ENCODE measurements at regions not wholly inside any gene's neighbourhood (a gene's known extent, or its start where the extent isn't known, plus 50 kb on each side); places are given as distances from the start of the nearest gene placed in this dataset.
A peak's percentile ranks its signal among the peaks of the same experiment; 100 is the strongest.

DNA sequence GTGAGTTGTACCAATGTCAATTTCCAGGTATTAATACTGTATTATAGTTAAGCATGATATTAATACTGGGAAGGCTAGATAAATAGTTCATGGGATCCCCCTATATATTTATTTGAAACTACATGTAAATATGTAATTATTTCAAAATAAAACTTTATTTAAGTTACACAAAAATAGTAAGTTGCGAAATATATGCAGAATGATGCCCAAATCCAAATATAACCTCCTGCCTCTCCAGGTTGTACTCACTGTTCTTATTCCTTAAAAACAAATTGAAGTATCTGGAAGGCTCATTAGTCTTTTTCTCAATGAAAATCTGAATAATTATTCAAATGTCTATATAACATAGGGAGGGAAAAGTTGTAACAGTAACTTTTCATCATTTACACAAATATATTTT is 161.9 kb upstream of the DEFB112 start:
- DNase-seq = no peak
- intact Hi-C loops (cut with DNase I) = no loop called here

GRCh38 chr6:50213146-50213545 is 163.4 kb upstream of the DEFB112 start:
- no peak for DNase-seq
- intact Hi-C loops (cut with DNase I) = no loop called here

DNA sequence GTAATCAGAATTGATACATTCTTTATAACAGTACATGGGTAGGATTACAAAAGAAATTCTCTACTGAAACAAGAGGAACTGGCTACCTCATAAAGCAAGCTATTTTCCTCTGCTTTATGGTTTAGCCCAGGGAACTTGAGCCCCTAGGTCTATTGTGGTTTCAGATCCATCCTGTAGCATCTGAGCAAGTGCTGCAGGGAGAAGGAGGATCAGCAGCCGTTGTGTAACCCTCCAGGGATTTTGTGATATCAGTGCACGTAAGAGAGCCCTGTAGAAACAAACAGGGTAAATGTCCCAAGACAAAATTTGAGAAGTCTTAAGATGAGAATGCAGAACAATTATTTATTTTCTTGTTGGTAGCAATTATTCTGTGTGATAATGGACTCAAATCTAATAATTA is 165.2 kb upstream of the DEFB112 start:
- DNase-seq = no peak
- intact Hi-C loops (cut with DNase I) = no loop called here

- DNase-seq = no peak
- intact Hi-C loops (cut with DNase I) = no loop called here
Observed at GRCh38 chr6:50217841-50218240, 168.1 kb upstream of the DEFB112 start.

- no peak for DNase-seq
- intact Hi-C loops (cut with DNase I) = no loop called here
Observed at GRCh38 chr6:50236164-50236563, 186.4 kb upstream of the DEFB112 start.

- no peak for DNase-seq
- intact Hi-C loops (cut with DNase I) = no loop called here
Observed at GRCh38 chr6:50239853-50240252, 190.1 kb upstream of the DEFB112 start.

DNA sequence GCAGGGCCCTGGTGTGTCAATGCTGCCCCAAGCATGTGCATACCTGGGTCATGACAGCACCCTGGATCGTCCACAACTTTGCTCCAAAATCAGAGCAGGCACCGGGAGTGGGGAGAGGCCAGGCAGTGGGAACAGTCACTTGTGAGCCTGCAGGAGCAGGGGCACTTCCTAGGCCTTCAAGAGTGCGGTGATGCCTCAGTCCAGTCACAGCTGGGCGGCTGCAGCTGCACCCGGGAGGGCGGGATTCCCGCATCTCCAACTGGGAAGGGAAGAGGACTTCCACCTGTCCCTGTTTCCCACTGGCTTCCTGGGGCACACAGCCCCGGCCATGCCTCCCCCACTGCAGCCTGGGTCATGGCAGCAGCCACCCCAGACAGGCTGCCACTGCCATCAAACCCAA is 191.3 kb upstream of the DEFB112 start:
- DNase-seq = no peak
- intact Hi-C loops (cut with DNase I) = no loop called here

DNA sequence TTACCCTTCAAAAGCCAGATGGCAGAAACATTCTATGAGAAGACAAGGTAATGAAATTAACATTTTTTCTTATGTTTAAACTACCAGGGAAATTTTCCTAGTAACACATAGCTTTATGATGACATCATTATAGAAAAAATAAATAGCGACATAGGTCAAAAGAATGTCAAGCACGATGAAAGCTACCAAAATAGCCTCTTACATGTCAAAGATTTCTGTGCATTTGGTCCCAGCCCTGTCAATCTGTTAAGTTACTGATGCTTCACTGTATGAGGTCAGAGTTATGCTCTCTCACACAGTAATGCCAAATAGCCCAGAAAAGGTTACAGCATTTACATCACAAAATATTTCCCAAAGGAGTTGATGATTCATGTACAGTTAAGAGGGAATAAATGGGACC is 199.8 kb upstream of the DEFB112 start:
- no peak for DNase-seq
- intact Hi-C loops (cut with DNase I) = no loop called here

DNA sequence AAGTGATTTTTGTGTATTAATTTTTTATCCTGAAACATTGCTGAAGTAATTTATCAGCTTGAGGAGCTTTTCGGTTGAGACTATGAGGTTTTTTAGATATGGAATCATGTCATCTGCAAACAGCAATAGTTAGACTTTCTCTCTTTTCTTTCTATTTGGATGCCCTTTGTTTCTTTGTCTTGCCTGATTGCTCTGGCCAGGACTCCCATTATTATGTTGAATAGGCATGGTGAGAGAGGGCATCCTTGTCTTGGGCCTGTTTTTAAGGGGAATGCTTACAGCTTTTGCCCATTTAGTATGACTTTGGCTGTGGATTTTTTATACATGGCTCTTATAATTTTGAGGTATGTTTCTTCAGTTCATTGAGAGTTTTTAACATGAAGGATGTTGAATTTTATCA is 207.6 kb upstream of the DEFB112 start:
- intact Hi-C loops (cut with DNase I) = no loop called here
- no peak for DNase-seq

DNA sequence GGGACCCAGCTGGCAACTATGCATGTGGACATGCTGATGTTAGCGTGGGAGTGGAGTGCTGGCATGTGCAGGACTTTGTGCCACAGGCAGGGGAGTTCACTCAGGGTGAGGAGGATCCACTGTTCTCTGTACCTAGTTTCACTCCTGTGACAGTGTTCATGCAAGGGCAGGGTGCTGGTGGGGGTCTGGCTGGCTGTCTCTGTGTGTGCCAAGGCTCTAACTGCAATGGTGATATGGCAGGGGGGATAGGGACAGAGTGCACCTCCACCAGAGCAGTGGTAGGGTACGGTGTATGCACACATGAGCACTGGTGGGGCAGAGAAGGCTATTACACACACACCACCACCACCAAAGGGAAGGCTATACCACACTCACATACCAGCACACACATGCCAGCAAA is 210.2 kb upstream of the DEFB112 start:
- no peak for DNase-seq
- intact Hi-C loops (cut with DNase I) = no loop called here

- peak in 11 of 42 donors; percentile 7 to 50 (median 32) for DNase-seq
- intact Hi-C loops (cut with DNase I) = no loop called here
Observed at GRCh38 chr6:50264995-50265571, 215.4 kb upstream of the DEFB112 start.

GRCh38 chr6:50270415-50270814 is 220.7 kb upstream of the DEFB112 start:
- intact Hi-C loops (cut with DNase I) = no loop called here
- DNase-seq = no peak

- no peak for DNase-seq
- intact Hi-C loops (cut with DNase I) = no loop called here
Observed at GRCh38 chr6:50271266-50271665, 221.5 kb upstream of the DEFB112 start.

GRCh38 chr6:50271817-50272216 is 222.1 kb upstream of the DEFB112 start:
- intact Hi-C loops (cut with DNase I) = no loop called here
- DNase-seq = no peak

DNA sequence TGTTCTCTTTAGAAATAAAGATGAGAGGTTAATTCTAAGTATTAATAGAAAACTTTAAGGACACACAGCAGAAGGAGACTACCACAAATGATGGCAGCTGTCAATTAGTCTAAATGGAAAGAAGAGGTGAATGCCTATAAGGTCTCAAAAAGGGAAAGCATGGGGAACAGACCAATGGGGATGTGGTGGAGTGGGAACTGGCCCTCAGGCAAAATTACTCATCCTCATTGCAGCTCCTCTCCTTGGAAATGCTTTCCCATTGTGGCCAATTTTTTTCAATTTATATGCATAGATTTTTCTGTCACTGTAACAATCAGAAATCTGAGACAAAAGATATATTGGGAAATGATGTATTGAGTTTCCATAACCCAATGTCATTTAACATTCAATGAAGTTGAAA is 222.9 kb upstream of the DEFB112 start:
- intact Hi-C loops (cut with DNase I) = no loop called here

GRCh38 chr6:50276771-50277261 is 227.1 kb upstream of the DEFB112 start:
- intact Hi-C loops (cut with DNase I) = no loop called here
- no peak for DNase-seq

More for the DNA sequence above, 222.9 kb upstream of the DEFB112 start:
- no peak for DNase-seq

- DNase-seq = no peak
- intact Hi-C loops (cut with DNase I) = no loop called here
Observed at GRCh38 chr6:50277774-50278173, 228.0 kb upstream of the DEFB112 start.

GRCh38 chr6:50278663-50279062 is 228.9 kb upstream of the DEFB112 start:
- intact Hi-C loops (cut with DNase I) = no loop called here
- no peak for DNase-seq

DNA sequence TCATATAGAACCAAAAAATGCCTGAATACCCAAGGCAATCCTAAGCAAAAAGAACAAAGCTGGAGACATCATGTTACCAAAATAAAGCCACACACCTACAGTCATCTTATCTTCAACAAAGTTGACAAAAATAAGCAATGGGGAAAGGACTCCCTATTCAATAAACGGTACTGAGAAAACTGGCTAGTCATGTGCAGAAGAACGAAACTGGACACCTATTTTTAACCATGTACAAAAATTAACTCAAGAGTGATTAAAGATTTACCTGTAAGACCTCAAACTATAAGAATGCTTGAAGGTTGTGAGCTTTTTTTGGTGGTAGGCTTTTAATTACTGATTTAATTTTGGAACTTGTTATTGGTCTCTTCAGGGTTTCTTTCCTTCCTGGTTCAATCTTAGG is 236.0 kb upstream of the DEFB112 start:
- intact Hi-C loops (cut with DNase I) = no loop called here
- no peak for DNase-seq

- DNase-seq = no peak
- intact Hi-C loops (cut with DNase I) = no loop called here
Observed at GRCh38 chr6:50288241-50288640, 238.5 kb upstream of the DEFB112 start.

- intact Hi-C loops (cut with DNase I) = no loop called here
- DNase-seq = no peak
Observed at GRCh38 chr6:50288881-50289280, 239.2 kb upstream of the DEFB112 start.

DNA sequence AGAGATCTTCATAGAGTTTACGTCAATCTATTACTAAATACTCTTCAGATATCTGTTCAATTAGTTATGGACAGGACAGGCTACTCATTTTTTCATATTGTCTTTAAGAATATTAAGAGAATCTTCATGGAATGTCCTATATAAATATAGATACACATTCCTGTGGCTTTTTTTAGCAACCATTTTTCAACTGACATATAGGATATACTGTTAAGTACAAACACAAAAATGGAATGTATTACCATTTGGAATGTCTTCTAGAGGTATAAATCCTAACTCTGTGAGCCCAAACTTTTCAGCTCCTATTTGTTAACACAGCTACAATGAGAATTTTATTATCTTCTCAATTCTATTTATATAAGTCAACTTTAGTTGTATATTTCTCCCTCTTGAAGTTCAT is 239.6 kb upstream of the DEFB112 start:
- DNase-seq = no peak
- intact Hi-C loops (cut with DNase I) = no loop called here

Measured in head of caudate nucleus (tissue), 42 donors.